ENCODE measurements at regions not wholly inside any gene's neighbourhood (a gene's known extent, or its start where the extent isn't known, plus 50 kb on each side); places are given as distances from the start of the nearest gene placed in this dataset.

- peaks cover 0 to 5% (median 0%) of the 10 kb centered on the region in 4 donors for H3K27me3 ChIP-seq (ENCODE audit: control insufficient read depth in 4 of 4, insufficient read depth in 4 of 4, low read length in 3 of 4)
- H3K4me3 ChIP-seq (ENCODE audit: low read depth in 1 of 3, low read length in 3 of 3) = no peak overlapping the region
- H3K9ac ChIP-seq (ENCODE audit: low read depth in 1 of 2, low read length in 2 of 2) = no peak overlapping the region
- peak; percentile 17 for DNase-seq (ENCODE audit: low spot score)
- no peak overlapping the region for H3K27ac ChIP-seq (ENCODE audit: low read depth in 1 of 2, low read length in 2 of 2)
- H3K36me3 ChIP-seq (ENCODE audit: control insufficient read depth in 4 of 4, insufficient read depth in 3 of 4, low read depth in 1 of 4, low read length in 3 of 4) = no peaks in the 10 kb centered on the region
- peaks cover 0 to 3% (median 0%) of the 10 kb centered on the region in 4 donors for H3K4me1 ChIP-seq (ENCODE audit: control insufficient read depth in 4 of 4, insufficient read depth in 4 of 4, low read length in 3 of 4)
- H3K9me3 ChIP-seq (ENCODE audit: control insufficient read depth in 4 of 4, low read length in 3 of 4) = peaks cover 0 to 2% (median 0%) of the 10 kb centered on the region in 4 donors
- TF ChIP-seq FOXA1 (IDR thresholded peaks at IDR 0.05) (no peak), SP1 (IDR thresholded peaks at IDR 0.05) (no peak), EGR1 (IDR thresholded peaks at IDR 0.05; ENCODE audit: low read depth in 2 of 2) (no peak), HNF4G (IDR thresholded peaks at IDR 0.05) (no peak), TAF1 (conservative IDR thresholded peaks at IDR 0.05) (no peak)
- 89% methylated on average over 4 of the region's 4 CpGs for WGBS
Measured at GRCh38 chr20:23232219-23232581, 118.4 kb upstream of the NXT1 start.

- no peak for TF ChIP-seq REST (IDR thresholded peaks at IDR 0.05)
- no peak for TF ChIP-seq MAX (IDR thresholded peaks at IDR 0.05)
- no peak for TF ChIP-seq EGR1 (IDR thresholded peaks at IDR 0.05; ENCODE audit: low read depth in 2 of 2)
- TF ChIP-seq HNF4A (conservative IDR thresholded peaks at IDR 0.05) = no peak
- TF ChIP-seq HNF4G (IDR thresholded peaks at IDR 0.05) = no peak
- TF ChIP-seq NR2F2 (IDR thresholded peaks at IDR 0.05) = no peak
- TF ChIP-seq JUND (IDR thresholded peaks at IDR 0.05) = no peak
- TF ChIP-seq FOXA2 (IDR thresholded peaks at IDR 0.05) = no peak
- TF ChIP-seq ATF3 (IDR thresholded peaks at IDR 0.05) = no peak
- no peak for TF ChIP-seq FOXA1 (IDR thresholded peaks at IDR 0.05)
- TF ChIP-seq RXRA (IDR thresholded peaks at IDR 0.05) = no peak
- no peak for TF ChIP-seq RAD21 (IDR thresholded peaks at IDR 0.05)
- no peak for TF ChIP-seq ZBTB33 (IDR thresholded peaks at IDR 0.05)
- TF ChIP-seq GABPA (IDR thresholded peaks at IDR 0.05 in 1 of 2, conservative IDR thresholded peaks at IDR 0.05 in 1 of 2) = no peak
- TF ChIP-seq YY1 (IDR thresholded peaks at IDR 0.05) = no peak
- TF ChIP-seq TAF1 (conservative IDR thresholded peaks at IDR 0.05) = no peak
- TF ChIP-seq CTCF (IDR thresholded peaks at IDR 0.05; ENCODE audit: low read depth, low read length, missing input control) = no peak
- no peak for TF ChIP-seq SP1 (IDR thresholded peaks at IDR 0.05)
- DNase-seq (ENCODE audit: low spot score) = peak; percentile 22
- H3K4me3 ChIP-seq (ENCODE audit: low read depth in 1 of 3, low read length in 3 of 3) = no peak overlapping the region
- H3K27ac ChIP-seq (ENCODE audit: low read depth in 1 of 2, low read length in 2 of 2) = no peak overlapping the region
- 74% methylated on average over 6 of the region's 6 CpGs for WGBS
- no peaks in the 10 kb centered on the region for H3K36me3 ChIP-seq (ENCODE audit: control insufficient read depth in 4 of 4, insufficient read depth in 3 of 4, low read depth in 1 of 4, low read length in 3 of 4)
- H3K9ac ChIP-seq (ENCODE audit: low read depth in 1 of 2, low read length in 2 of 2) = no peak overlapping the region
- H3K4me1 ChIP-seq (ENCODE audit: control insufficient read depth in 4 of 4, insufficient read depth in 4 of 4, low read length in 3 of 4) = peaks cover 0 to 3% (median 0%) of the 10 kb centered on the region in 4 donors
- peaks cover 0 to 5% (median 0%) of the 10 kb centered on the region in 4 donors for H3K27me3 ChIP-seq (ENCODE audit: control insufficient read depth in 4 of 4, insufficient read depth in 4 of 4, low read length in 3 of 4)
- peaks cover 0 to 2% (median 0%) of the 10 kb centered on the region in 4 donors for H3K9me3 ChIP-seq (ENCODE audit: control insufficient read depth in 4 of 4, low read length in 3 of 4)
Measured at GRCh38 chr20:23231561-23232218, 118.9 kb upstream of the NXT1 start.
